Sigmoid colon (tissue), 6 donors: ENCODE measurements at regions not wholly inside any gene's neighbourhood (a gene's known extent, or its start where the extent isn't known, plus 50 kb on each side); places are given as distances from the start of the nearest gene placed in this dataset.

ENCODE experiments used
- DNase-seq: peaks from one replicate; pipeline ENCODE4 v3.0.0-alpha.2; 2019
- H3K27ac ChIP-seq, 4 donors: fragments of 200-600 bp; sonication (generic); one replicate each; pipeline ENCODE4 v1.5.1; 2016 to 2019; ENCODE audit warnings: mild to moderate bottlenecking in 1 of 4
- H3K27me3 ChIP-seq, 3 donors: fragments of 200-600 bp; sonication (generic); one replicate each; pipeline ENCODE4 v1.5.1; 2019; ENCODE audit warnings: mild to moderate bottlenecking in 1 of 3
- H3K36me3 ChIP-seq, 4 donors: fragments of 200-600 bp; sonication (generic); one replicate each; pipeline ENCODE4 v1.5.1; 2016 to 2019
- H3K4me1 ChIP-seq, 4 donors: fragments of 200-600 bp; sonication (generic); one replicate each; pipeline ENCODE4 v1.5.1; 2017 to 2019
- H3K4me3 ChIP-seq, 4 donors: fragments of 200-600 bp; sonication (generic); one replicate each; pipeline ENCODE4 v1.5.1; 2017 to 2019; ENCODE audit warnings: mild to moderate bottlenecking in 2 of 4, moderate library complexity in 1 of 4
- H3K9me3 ChIP-seq, 4 donors: fragments of 200-600 bp in 3 of 4; sonication (generic) in 3 of 4; one replicate each; pipeline versions ENCODE4 v1.5.1 to v1.6.1; 2013 to 2019
- CTCF ChIP-seq, 4 experiments: fragments of 450-650 bp in 3 of 4; fragments of 200-600 bp in 1 of 4; IDR thresholded peaks; one replicate each; pipeline ENCODE4 v1.5.1; 2016 to 2019; ENCODE audit warnings: antibody characterized with exemption in 4 of 4, mild to moderate bottlenecking in 3 of 4, moderate library complexity in 2 of 4
- EP300 ChIP-seq, 4 donors: sonication (generic); formaldehyde crosslinking; IDR thresholded peaks; one replicate each; pipeline ENCODE4 v1.6.1; 2017; ENCODE audit warnings: antibody characterized with exemption in 4 of 4
- POLR2A ChIP-seq, 2 donors: fragments of 450-650 bp; IDR thresholded peaks; one replicate each; pipeline ENCODE4 v1.6.1; 2016; ENCODE audit warnings: antibody characterized with exemption in 2 of 2, mild to moderate bottlenecking in 2 of 2, moderate library complexity in 2 of 2
- POLR2AphosphoS5 ChIP-seq, 4 donors: sonication (generic); formaldehyde crosslinking; IDR thresholded peaks; one replicate each; pipeline ENCODE4 v1.6.1; 2017; ENCODE audit warnings: antibody characterized with exemption in 4 of 4
- WGBS, 2 donors: extraction: QIAGEN DNeasy Blood & Tissue Kit; methylation state at CpG; one replicate each; pipeline ENCODE4 v1.1.7; 2013; 5-methylcytosine and 5-hydroxymethylcytosine counted together
- intact Hi-C: fragments of 100-400 bp; cut with DNase I; formaldehyde crosslinking; loops from one replicate; pipeline ENCODE4 v1.15.1; 2023
- donor health status: healthy with polysubstance abuse.
- donor health status: healthy.

- Histone ChIP-seq H3K27ac (no peak overlapping the region), H3K9me3 (no peaks in the 10 kb centered on the region), H3K36me3 (no peaks in the 10 kb centered on the region), H3K4me1 (no peaks in the 10 kb centered on the region), H3K4me3 (no peak overlapping the region), H3K27me3 (no peaks in the 10 kb centered on the region)
- intact Hi-C loops = no loop called here
- no peak for DNase-seq
- TF ChIP-seq CTCF (IDR thresholded peaks at IDR 0.05) (no peak), EP300 (IDR thresholded peaks at IDR 0.05) (no peak), POLR2A (IDR thresholded peaks at IDR 0.05) (no peak), POLR2AphosphoS5 (IDR thresholded peaks at IDR 0.05) (no peak)
- WGBS, 2 donors = 60 to 86% methylated on average over 2 of the region's 2 CpGs
Measured at GRCh38 chr6:105882828-105883227, 203.3 kb upstream of the PRDM1 start.

GRCh38 chr6:105882121-105882803 lies 203.9 kb upstream of the PRDM1 start:
- no peak for TF ChIP-seq EP300 (IDR thresholded peaks at IDR 0.05)
- no peak for TF ChIP-seq POLR2A (IDR thresholded peaks at IDR 0.05)
- no peak for TF ChIP-seq CTCF (IDR thresholded peaks at IDR 0.05)
- no peak for TF ChIP-seq POLR2AphosphoS5 (IDR thresholded peaks at IDR 0.05)
- no peak overlapping the region for H3K4me3 ChIP-seq
- no peaks in the 10 kb centered on the region for H3K27me3 ChIP-seq
- H3K4me1 ChIP-seq = no peaks in the 10 kb centered on the region
- WGBS, 2 donors = 82 to 88% methylated on average over 2 of the region's 2 CpGs
- H3K9me3 ChIP-seq = no peaks in the 10 kb centered on the region
- no peak for DNase-seq
- no peaks in the 10 kb centered on the region for H3K36me3 ChIP-seq
- intact Hi-C loops = no loop called here
- no peak overlapping the region for H3K27ac ChIP-seq

- no peak overlapping the region for H3K4me3 ChIP-seq
- no peaks in the 10 kb centered on the region for H3K27me3 ChIP-seq
- TF ChIP-seq EP300 (IDR thresholded peaks at IDR 0.05) (no peak), POLR2AphosphoS5 (IDR thresholded peaks at IDR 0.05) (no peak), CTCF (IDR thresholded peaks at IDR 0.05) (no peak), POLR2A (IDR thresholded peaks at IDR 0.05) (no peak)
- intact Hi-C loops = no loop called here
- whole genome bisulfite sequencing, 2 donors = 76 to 89% methylated on average over 3 of the region's 3 CpGs
- H3K4me1 ChIP-seq = no peaks in the 10 kb centered on the region
- no peaks in the 10 kb centered on the region for H3K36me3 ChIP-seq
- H3K27ac ChIP-seq = no peak overlapping the region
- no peak for DNase-seq
- no peaks in the 10 kb centered on the region for H3K9me3 ChIP-seq
Measured at GRCh38 chr6:105881608-105882007, 204.5 kb upstream of the PRDM1 start.

GRCh38 chr6:105880030-105880492 lies 206.1 kb upstream of the PRDM1 start:
- intact Hi-C loops = no loop called here
- Histone ChIP-seq H3K4me3 (no peak overlapping the region), H3K27me3 (no peaks in the 10 kb centered on the region), H3K4me1 (no peaks in the 10 kb centered on the region), H3K9me3 (no peaks in the 10 kb centered on the region), H3K27ac (no peak overlapping the region), H3K36me3 (no peaks in the 10 kb centered on the region)
- TF ChIP-seq EP300 (IDR thresholded peaks at IDR 0.05) = peak in 2 of 4 donors; percentile 39 to 50
- peak in 1 of 4 donors; percentile 30 for TF ChIP-seq POLR2AphosphoS5 (IDR thresholded peaks at IDR 0.05)
- TF ChIP-seq POLR2A (IDR thresholded peaks at IDR 0.05) = no peak
- DNase-seq = peak; percentile 73
- WGBS, 2 donors = 41 to 70% methylated on average over 13 of the region's 13 CpGs

- Histone ChIP-seq H3K9me3 (no peaks in the 10 kb centered on the region), H3K27ac (no peak overlapping the region), H3K4me3 (no peak overlapping the region), H3K36me3 (no peaks in the 10 kb centered on the region), H3K4me1 (no peaks in the 10 kb centered on the region), H3K27me3 (no peaks in the 10 kb centered on the region)
- DNase-seq = no peak
- TF ChIP-seq CTCF (IDR thresholded peaks at IDR 0.05) (no peak), EP300 (IDR thresholded peaks at IDR 0.05) (no peak), POLR2AphosphoS5 (IDR thresholded peaks at IDR 0.05) (no peak), POLR2A (IDR thresholded peaks at IDR 0.05) (no peak)
- 63 to 88% methylated on average over 2 of the region's 2 CpGs for WGBS, 2 donors
- intact Hi-C loops = no loop called here
Measured at GRCh38 chr6:105879146-105879545, 207.0 kb upstream of the PRDM1 start.
